HepG2 (cell line): ENCODE measurements at regions not wholly inside any gene's neighbourhood (a gene's known extent, or its start where the extent isn't known, plus 50 kb on each side); places are given as distances from the start of the nearest gene placed in this dataset.

Experiments used
- ATAC-seq: fragments of 200-7000 bp; cut with Tn5 transposase; 3 replicates; pipeline ENCODE4 v1.9.1; 2020; ENCODE audit warnings: mild to moderate bottlenecking, moderate library complexity
- BruUV-seq: library from RNA; stranded (reverse); fragments of 400-500 nt; replicated peaks from 2 replicates; lab custom pipeline; 2021; lab: Mats Ljungman, UMichigan
- CTCF ChIA-PET: fragments of 300-600 bp; formaldehyde crosslinking; extraction: SDS; loops from one replicate; lab custom pipeline; 2021; ENCODE audit warnings: low total read pairs, inconsistent platforms, low intra/inter-chr PET ratio; lab: Yijun Ruan, JAX
- POLR2A ChIA-PET: fragments of 350-600 bp; sonication (Branson Sonifier 250); formaldehyde crosslinking; loops from one replicate; lab custom pipeline; 2020; ENCODE audit warnings: antibody characterized with exemption, inconsistent platforms; lab: Yijun Ruan, JAX
- DNase-seq: peaks from one replicate; pipeline ENCODE4 v3.0.0-alpha.2; 2015; ENCODE audit warnings: low spot score
- FAIRE-seq: peaks from 3 replicates; lab custom pipeline; 2011; peaks lifted over from hg19 to GRCh38; lab: Jason Lieb, UNC
- H2AFZ ChIP-seq: one replicate; pipeline ENCODE4 v1.6.1; 2011; ENCODE audit warnings: low read length, inconsistent platforms
- H3K27ac ChIP-seq: fragments of 300-600 bp; 3 replicates; pipeline ENCODE4 v1.8.0; 2011; ENCODE audit warnings: mixed run types, mild to moderate bottlenecking, mixed read lengths, low read length, inconsistent platforms; ENCODE audit not compliant: insufficient read depth; ENCODE audit errors: extremely low read length
- H3K27me3 ChIP-seq, 2 experiments: fragments of 200-600 bp in 1 of 2; 2 replicates in 1 of 2; 3 replicates in 1 of 2; pipeline versions ENCODE4 v1.6.0 to v1.8.0; 2011; ENCODE audit warnings: low read length in 2 of 2, mild to moderate bottlenecking in 2 of 2, moderate library complexity in 2 of 2, inconsistent platforms in 1 of 2; ENCODE audit not compliant: insufficient read depth in 2 of 2, control insufficient read depth in 1 of 2
- H3K36me3 ChIP-seq, 2 experiments: fragments of 200-600 bp in 1 of 2; replicated peaks in 1 of 2; 2 replicates in 1 of 2; 3 replicates in 1 of 2; pipeline versions ENCODE4 v1.5.1 to v1.8.0; 2011; ENCODE audit warnings: low read length in 2 of 2, inconsistent platforms in 1 of 2; ENCODE audit not compliant: insufficient read depth in 2 of 2, control insufficient read depth in 1 of 2
- H3K4me1 ChIP-seq: 2 replicates; pipeline ENCODE4 v1.5.1; 2012; ENCODE audit warnings: low read length, inconsistent platforms; ENCODE audit not compliant: insufficient read depth
- H3K4me2 ChIP-seq: 2 replicates; pipeline ENCODE4 v1.6.0; 2011; ENCODE audit warnings: low read depth, low read length, inconsistent platforms
- H3K4me3 ChIP-seq, 3 experiments: fragments of 200-600 bp in 1 of 3; sonication (generic), shearing (Covaris generic) in 1 of 3; replicated peaks in 1 of 3; 2 replicates each; pipeline ENCODE4 v1.5.1; 2011 to 2016; ENCODE audit warnings: low read length in 3 of 3, inconsistent platforms in 2 of 3, low read depth in 2 of 3, mild to moderate bottlenecking in 2 of 3, control low read depth in 1 of 3, mixed read lengths in 1 of 3; ENCODE audit not compliant: insufficient read depth in 1 of 3
- H3K79me2 ChIP-seq: one replicate; pipeline ENCODE4 v1.6.1; 2011; ENCODE audit warnings: low read length, inconsistent platforms; ENCODE audit not compliant: insufficient read depth
- H3K9ac ChIP-seq: 2 replicates; pipeline ENCODE4 v1.6.0; 2011; ENCODE audit warnings: mild to moderate bottlenecking, low read depth, low read length, inconsistent platforms; ENCODE audit not compliant: insufficient read depth
- H3K9me3 ChIP-seq: 2 replicates; pipeline ENCODE4 v1.5.1; 2012; ENCODE audit warnings: mild to moderate bottlenecking, low read length
- H4K20me1 ChIP-seq: 2 replicates; pipeline ENCODE4 v1.6.0; 2011; ENCODE audit warnings: inconsistent platforms, mild to moderate bottlenecking, low read length, moderate library complexity; ENCODE audit not compliant: insufficient read depth
- KLF12 ChIP-seq: sonication (generic); formaldehyde crosslinking; IDR thresholded peaks from 2 replicates; pipeline ENCODE4 v1.4.0; 2020; ENCODE audit warnings: missing genetic modification reagents, borderline replicate concordance
- KLF6 ChIP-seq: IDR thresholded peaks from 2 replicates; pipeline ENCODE4 v1.8.0; 2016; ENCODE audit warnings: missing biosample characterization, missing genetic modification reagents
- RARG ChIP-seq: sonication (generic); formaldehyde crosslinking; IDR thresholded peaks from 2 replicates; pipeline ENCODE4 v1.4.0; 2020; ENCODE audit warnings: low read depth, mild to moderate bottlenecking, missing genetic modification reagents
- ZFP37 ChIP-seq: sonication (generic); formaldehyde crosslinking; IDR thresholded peaks from 2 replicates; pipeline ENCODE4 v1.4.0; 2020; ENCODE audit warnings: missing genetic modification reagents, borderline replicate concordance
- ZNF574 ChIP-seq: sonication (generic); formaldehyde crosslinking; IDR thresholded peaks from 2 replicates; pipeline ENCODE4 v1.4.0; 2020; ENCODE audit warnings: missing genetic modification reagents
- WGBS: methylation state at CpG from one replicate; pipeline ENCODE4 v1.1.6; 2017; ENCODE audit warnings: low lambda C conversion rate; 5-methylcytosine and 5-hydroxymethylcytosine counted together
- in situ Hi-C: cut with HindIII; loops from 2 replicates; pipeline ENCODE4 v1.10.0; 2017; ENCODE audit warnings: low pct_unique_long_range_greater_than_20kb; ENCODE audit not compliant: extremely low pct_ligation_motif_present
- intact Hi-C: fragments of 100-400 bp; cut with micrococcal nuclease; formaldehyde crosslinking; loops from one replicate; pipeline ENCODE4 v1.10.0; 2022; ENCODE audit not compliant: unreplicated experiment
- TF ChIP-seq, protein P1 (sequence below): IDR thresholded peaks from 2 replicates; pipeline ENCODE4 v1.6.1; 2012; ENCODE audit warnings: low read depth, low read length, improper control_type of control experiment

DNA sequence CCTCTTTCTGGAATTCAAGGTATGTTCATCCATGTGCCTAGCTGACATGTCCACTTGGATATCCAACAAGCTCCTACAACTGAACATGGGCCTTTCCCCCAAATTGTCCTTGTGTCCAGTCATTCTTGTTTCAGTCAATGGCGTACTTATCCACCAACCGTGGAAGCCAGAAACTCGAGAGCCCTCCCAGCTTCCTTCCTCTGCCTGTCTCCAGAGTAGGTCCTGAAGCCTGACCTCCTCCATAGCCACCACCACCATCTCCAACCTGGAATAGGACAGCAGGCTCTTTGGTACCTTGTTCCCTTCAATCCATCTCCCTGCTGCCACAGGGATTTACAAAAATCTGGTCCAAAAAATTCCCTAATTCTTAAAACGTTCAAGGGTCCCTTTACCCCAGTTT is 305.1 kb downstream of the RPS24 start:
- no peak for FAIRE-seq
- no TSS peak for BruUV-seq

More for the DNA sequence above, 305.1 kb downstream of the RPS24 start:
- Histone ChIP-seq H3K4me1 (no peaks in the 10 kb centered on the region), H3K4me3 (no peak overlapping the region), H2AFZ (no peak overlapping the region), H3K9me3 (no peaks in the 10 kb centered on the region), H3K36me3 (no peaks in the 10 kb centered on the region), H4K20me1 (no peaks in the 10 kb centered on the region), H3K79me2 (no peaks in the 10 kb centered on the region), H3K27me3 (peaks cover 1 to 15% of the 10 kb centered on the region in 2 experiments; a peak in 3 of 5 replicates), H3K4me2 (no peak overlapping the region), H3K27ac (no peak overlapping the region), H3K9ac (no peak overlapping the region)
- 34% methylated on average over 4 of the region's 4 CpGs for WGBS
- TF ChIP-seq RARG (CRISPR knock-in tag) (no peak), KLF6 (CRISPR knock-in tag) (no peak), ZNF574 (CRISPR knock-in tag) (no peak), ZFP37 (CRISPR knock-in tag) (no peak), KLF12 (CRISPR knock-in tag) (no peak)
- TF ChIP-seq, protein P1, sequence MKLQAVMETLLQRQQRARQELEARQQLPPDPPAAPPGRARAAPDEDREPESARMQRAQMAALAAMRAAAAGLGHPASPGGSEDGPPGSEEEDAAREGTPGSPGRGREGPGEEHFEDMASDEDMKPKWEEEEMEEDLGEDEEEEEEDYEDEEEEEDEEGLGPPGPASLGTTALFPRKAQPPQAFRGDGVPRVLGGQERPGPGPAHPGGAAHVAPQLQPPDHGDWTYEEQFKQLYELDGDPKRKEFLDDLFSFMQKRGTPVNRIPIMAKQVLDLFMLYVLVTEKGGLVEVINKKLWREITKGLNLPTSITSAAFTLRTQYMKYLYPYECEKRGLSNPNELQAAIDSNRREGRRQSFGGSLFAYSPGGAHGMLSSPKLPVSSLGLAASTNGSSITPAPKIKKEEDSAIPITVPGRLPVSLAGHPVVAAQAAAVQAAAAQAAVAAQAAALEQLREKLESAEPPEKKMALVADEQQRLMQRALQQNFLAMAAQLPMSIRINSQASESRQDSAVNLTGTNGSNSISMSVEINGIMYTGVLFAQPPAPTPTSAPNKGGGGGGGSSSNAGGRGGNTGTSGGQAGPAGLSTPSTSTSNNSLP, result no peak
- DNase-seq, result no peak
- ChIA-PET CTCF (no interaction called here), POLR2A (no interaction called here)
- no peak for ATAC-seq
- in situ Hi-C loops, result no loop called here
- intact Hi-C loops, result no loop called here
